Panc1 (cell line): ENCODE measurements at regions not wholly inside any gene's neighbourhood (a gene's known extent, or its start where the extent isn't known, plus 50 kb on each side); places are given as distances from the start of the nearest gene placed in this dataset.
"Not testable (repeated sequence)": the region's sequence is repeated elsewhere in the genome, so short reads cannot be mapped to it uniquely, and the experiment has no call there.

Experiments
- CTCF ChIP-seq: fragments of 450-650 bp; IDR thresholded peaks from 2 replicates; pipeline ENCODE4 v1.5.1; 2017; ENCODE audit warnings: mild to moderate bottlenecking
- POLR2AphosphoS5 ChIP-seq: IDR thresholded peaks from 2 replicates; pipeline ENCODE4 v1.6.1; 2012; ENCODE audit warnings: mild to moderate bottlenecking, low read depth, low read length, moderate library complexity

- TF ChIP-seq CTCF, POLR2AphosphoS5: not testable (repeated sequence)
Observed at GRCh38 chr7:138397071-138397433, 63.0 kb upstream of the TRIM24 start.
